HG02571 (cell line): ENCODE measurements at regions not wholly inside any gene's neighbourhood (a gene's known extent, or its start where the extent isn't known, plus 50 kb on each side); places are given as distances from the start of the nearest gene placed in this dataset.

Experiments used
- ATAC-seq: cut with Tn5 transposase; IDR thresholded peaks from one replicate; pipeline ENCODE4 v1.9.1; 2021; ENCODE audit warnings: mild to moderate bottlenecking, moderate library complexity; ENCODE audit not compliant: unreplicated experiment

DNA sequence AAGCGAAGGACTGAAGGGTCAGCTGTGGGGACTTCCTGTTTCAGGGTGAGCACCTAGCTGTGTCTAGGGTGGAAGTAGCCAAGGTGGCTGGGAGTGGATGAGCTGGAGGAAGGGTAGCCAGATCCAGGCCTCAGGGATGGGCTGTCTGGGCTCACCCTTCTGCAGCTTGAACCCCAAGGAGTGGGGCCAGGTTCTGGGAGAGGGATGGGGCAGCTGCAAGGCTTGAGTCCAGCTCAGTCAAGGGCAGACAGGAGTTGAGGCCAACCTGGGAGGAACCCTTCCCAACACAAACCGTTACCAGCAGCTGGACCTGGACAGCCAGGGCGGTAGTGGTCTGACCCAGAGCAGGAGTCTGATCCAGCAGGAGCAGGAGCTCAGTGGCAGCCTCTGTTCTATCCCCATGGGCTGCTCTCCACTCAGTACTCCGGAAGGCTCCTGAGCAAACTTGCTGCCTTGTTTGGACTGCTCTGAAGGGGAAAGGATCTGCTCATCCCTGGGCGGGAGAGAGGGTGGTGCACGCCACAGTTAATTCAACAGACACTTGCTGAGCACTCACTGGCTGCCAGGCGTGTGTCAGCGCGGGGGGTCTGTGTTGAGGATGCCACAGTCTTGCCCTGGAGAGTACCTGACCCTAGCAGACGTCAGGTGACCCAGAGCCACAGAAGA, 53.8 kb upstream of the THY1 start:
- no peak for ATAC-seq

DNA sequence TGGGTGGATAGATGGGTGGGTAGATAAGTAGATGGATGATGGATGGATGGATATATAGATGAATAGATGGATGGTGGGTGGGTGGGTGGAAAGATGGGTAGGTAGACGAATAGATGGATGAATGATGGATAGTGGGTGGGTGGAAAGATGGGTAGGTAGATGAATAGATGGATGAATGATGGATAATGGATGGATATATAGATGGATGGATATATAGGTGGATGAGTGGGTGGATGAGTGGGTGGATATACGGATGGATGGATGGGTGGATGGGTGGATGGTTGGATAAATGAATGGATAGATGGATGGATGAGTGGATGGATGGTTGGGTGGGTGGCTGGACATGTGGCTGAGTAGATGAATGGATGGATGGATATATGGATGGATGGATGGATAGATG, 53.1 kb upstream of the THY1 start:
- ATAC-seq, result no peak

DNA sequence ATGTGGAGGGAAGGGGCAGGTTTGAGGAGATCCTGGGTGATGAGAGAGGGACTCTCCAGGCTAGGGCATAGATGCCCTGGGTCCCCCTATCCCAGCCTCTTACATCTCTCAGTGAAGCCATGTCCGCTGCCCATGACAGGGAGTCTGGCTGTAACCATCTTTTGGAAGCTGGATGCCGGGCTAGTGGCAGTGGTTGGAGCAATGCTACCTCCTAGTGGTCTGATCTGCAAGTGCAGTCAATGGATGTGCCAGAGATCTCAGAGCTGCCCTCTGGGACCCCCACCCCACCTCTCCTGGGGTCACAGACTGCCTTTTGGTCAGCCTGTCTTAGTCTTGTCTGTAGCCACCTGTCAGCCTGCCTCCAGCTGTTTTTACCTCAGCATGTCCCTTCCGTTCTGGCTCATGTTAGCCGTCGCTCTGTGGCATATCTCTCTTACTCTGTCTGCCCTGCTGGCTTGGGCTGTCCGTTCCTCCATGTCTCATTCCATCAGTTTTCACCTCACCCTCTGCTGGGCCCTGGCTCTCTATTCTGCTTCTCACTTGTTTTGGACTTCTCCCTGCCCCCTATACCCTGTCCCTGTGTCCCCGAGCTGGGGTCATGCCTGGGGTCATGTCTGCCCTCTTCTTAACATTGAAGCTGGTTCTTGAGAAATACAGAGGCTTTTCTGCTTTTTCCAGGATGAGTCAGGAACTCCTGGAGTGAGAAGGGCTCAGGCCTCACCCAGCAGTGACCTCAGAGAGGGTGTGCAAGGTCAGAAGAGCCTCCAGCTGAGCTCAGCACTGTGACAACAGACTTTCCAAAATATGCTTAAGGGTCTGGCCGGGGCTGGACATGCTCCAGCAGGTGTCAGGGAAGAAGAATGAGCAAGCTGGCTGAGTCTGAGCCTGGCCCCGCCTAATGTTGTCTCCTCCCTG, 52.0 kb upstream of the THY1 start:
- no peak for ATAC-seq

DNA sequence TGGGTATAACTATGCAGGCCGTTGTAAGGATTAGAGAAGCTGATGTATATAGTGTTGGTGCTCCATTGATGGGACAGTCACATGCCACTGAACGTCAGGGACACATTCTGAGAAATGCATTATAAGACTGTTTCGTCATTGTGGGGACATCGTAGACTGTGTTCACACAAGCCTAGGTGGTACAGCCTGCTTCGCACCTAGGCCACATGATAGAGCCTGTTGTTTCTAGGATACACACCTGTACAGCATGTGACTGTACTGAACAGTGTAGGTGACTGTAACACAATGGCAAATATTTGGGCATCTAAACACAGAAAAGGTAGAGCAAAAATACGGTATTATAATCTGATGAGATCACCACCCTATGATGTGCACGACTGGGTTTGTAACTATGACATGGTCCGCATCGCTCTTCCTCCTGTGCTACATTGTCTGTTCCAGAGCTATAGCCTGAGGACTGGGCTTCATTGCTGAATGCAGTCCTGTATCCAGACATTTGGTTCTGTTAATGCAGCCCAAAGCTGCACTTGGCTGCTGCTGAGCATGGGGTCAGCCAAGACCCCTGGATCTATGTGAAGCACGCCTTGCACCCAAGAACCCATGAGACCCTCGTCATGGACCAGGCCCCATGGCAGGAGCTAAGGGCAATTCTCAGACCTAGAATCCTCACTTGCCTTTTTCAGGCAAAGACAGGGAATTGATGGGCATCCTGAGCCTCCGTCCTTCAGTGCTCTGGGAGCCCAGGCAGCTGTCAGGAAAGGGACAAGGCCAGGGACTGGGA, 51.1 kb upstream of the THY1 start:
- ATAC-seq, result no peak

DNA sequence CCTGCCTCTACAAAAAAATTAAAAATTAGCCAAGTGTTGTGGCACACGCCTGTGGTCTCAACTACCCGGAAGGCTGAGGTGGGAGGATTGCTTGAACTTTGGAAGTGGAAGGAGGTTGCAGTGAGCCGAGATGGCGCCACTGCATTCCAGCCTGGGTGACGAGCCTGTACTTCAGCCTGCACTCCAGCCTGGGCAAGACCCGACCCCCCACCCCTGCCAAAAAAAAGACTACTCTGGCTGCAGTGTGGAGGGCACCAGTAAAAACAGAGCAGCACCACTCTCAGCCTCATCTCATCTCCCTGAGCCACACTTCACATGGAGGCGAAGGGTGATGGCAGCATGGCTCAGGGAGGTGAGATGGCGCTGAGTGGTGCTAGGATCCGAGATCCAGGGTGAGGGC, 50.3 kb upstream of the THY1 start:
- no peak for ATAC-seq

DNA sequence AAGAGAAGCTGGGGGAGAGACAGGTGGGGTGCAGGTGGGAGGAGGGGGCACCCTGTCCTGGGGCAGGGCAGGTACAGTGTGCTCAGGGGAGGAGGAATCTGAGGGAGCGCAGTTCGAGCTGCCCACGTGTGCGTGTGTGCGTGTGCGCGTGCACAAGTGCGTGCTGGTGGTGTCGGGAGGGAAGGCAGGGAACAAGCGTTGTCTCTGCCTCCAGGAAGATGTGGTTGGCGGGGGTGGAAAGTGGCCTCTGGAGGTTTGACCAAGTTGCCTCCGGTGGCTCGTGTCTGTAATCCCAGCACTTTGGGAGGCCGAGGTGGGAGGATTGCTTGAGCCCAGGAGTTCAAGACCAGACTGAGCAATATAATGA, 49.9 kb upstream of the THY1 start:
- no peak for ATAC-seq
